Smooth muscle cell (in vitro differentiated cells): ENCODE measurements at regions not wholly inside any gene's neighbourhood (a gene's known extent, or its start where the extent isn't known, plus 50 kb on each side); places are given as distances from the start of the nearest gene placed in this dataset.
"Not testable (repeated sequence)": the region's sequence is repeated elsewhere in the genome, so short reads cannot be mapped to it uniquely, and the experiment has no call there.

ENCODE experiments used
- DNase-seq: peaks from one replicate; lab custom pipeline; 2025; ENCODE audit not compliant: unreplicated experiment; lab: John Stamatoyannopoulos, UW
- H2AFZ ChIP-seq: fragments of 200-600 bp; sonication (generic); 2 replicates; pipeline ENCODE4 v1.6.0; 2016; ENCODE audit warnings: antibody characterized with exemption, low read depth, mild to moderate bottlenecking
- H3F3A ChIP-seq: fragments of 200-600 bp; sonication (generic); 2 replicates; pipeline ENCODE4 v1.6.0; 2017; ENCODE audit warnings: antibody characterized with exemption, low read depth
- H3K27ac ChIP-seq: fragments of 200-600 bp; sonication (generic); 2 replicates; pipeline ENCODE4 v1.5.1; 2016; ENCODE audit warnings: low read depth, mild to moderate bottlenecking
- H3K27me3 ChIP-seq: fragments of 200-600 bp; sonication (generic); 2 replicates; pipeline ENCODE4 v1.6.1; 2016; ENCODE audit warnings: low read depth, mild to moderate bottlenecking
- H3K36me3 ChIP-seq: fragments of 200-600 bp; sonication (generic); 2 replicates; pipeline ENCODE4 v1.5.1; 2016; ENCODE audit warnings: low read depth
- H3K4me1 ChIP-seq: fragments of 200-600 bp; sonication (generic); 2 replicates; pipeline ENCODE4 v1.5.1; 2016; ENCODE audit warnings: low read depth
- H3K4me2 ChIP-seq: fragments of 200-600 bp; sonication (generic); 2 replicates; pipeline ENCODE4 v1.6.0; 2016; ENCODE audit warnings: mild to moderate bottlenecking
- H3K4me3 ChIP-seq: fragments of 200-600 bp; sonication (generic); 2 replicates; pipeline ENCODE4 v1.5.1; 2016; ENCODE audit warnings: mild to moderate bottlenecking
- H3K79me2 ChIP-seq: fragments of 200-600 bp; sonication (generic); 2 replicates; pipeline ENCODE4 v1.6.0; 2016; ENCODE audit warnings: low read depth, mild to moderate bottlenecking
- H3K9ac ChIP-seq: fragments of 200-600 bp; sonication (generic); 2 replicates; pipeline ENCODE4 v1.6.0; 2016; ENCODE audit warnings: low read depth
- H3K9me3 ChIP-seq: fragments of 200-600 bp; sonication (generic); replicated peaks from 2 replicates; pipeline ENCODE4 v1.5.1; 2016; ENCODE audit warnings: low read depth
- H4K20me1 ChIP-seq: fragments of 200-600 bp; sonication (generic); 2 replicates; pipeline ENCODE4 v1.6.0; 2016; ENCODE audit warnings: low read depth
- WGBS: methylation state at CpG from one replicate; pipeline ENCODE4 v1.1.7; 2016; ENCODE audit warnings: low lambda C conversion rate; 5-methylcytosine and 5-hydroxymethylcytosine counted together
- TF ChIP-seq, protein P1 (sequence below): fragments of 200-600 bp; sonication (generic); IDR thresholded peaks from 2 replicates; pipeline ENCODE4 v1.5.1; 2017; ENCODE audit warnings: borderline replicate concordance, mild to moderate bottlenecking, antibody characterized with exemption; ENCODE audit not compliant: insufficient read depth, poor library complexity, severe bottlenecking

DNA sequence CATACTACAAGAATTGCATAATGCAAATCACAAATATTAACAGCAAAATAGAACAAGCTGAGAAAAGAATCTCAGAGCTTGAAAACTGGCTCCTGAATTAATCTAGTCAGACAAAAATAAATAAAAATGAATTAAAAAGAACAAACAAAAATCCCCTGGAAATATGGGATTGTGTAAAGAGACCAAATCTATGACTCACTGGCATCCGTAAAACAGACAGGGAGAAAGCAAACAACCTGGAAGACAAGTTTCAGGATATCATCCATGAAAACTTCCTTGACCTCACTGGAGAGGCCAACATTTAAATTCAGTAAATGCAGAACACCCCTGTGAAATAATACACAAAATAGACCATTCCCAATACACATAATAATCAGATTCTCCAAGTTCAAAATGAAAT, 229.3 kb upstream of the CTNND2 start:
- WGBS = 65% methylated on average over 1 of the region's 1 CpG
- no peaks in the 10 kb centered on the region for H3K4me1 ChIP-seq
- H3K27ac ChIP-seq = no peak overlapping the region
- no peaks in the 10 kb centered on the region for H3K36me3 ChIP-seq
- no peaks in the 10 kb centered on the region for H3K27me3 ChIP-seq
- no peaks in the 10 kb centered on the region for H3F3A ChIP-seq
- H3K9me3 ChIP-seq = no peaks in the 10 kb centered on the region
- no peaks in the 10 kb centered on the region for H4K20me1 ChIP-seq
- no peak overlapping the region for H2AFZ ChIP-seq
- no peak overlapping the region for H3K9ac ChIP-seq
- H3K4me3 ChIP-seq = no peak overlapping the region
- H3K4me2 ChIP-seq = no peak overlapping the region
- DNase-seq = no peak
- TF ChIP-seq, protein P1, sequence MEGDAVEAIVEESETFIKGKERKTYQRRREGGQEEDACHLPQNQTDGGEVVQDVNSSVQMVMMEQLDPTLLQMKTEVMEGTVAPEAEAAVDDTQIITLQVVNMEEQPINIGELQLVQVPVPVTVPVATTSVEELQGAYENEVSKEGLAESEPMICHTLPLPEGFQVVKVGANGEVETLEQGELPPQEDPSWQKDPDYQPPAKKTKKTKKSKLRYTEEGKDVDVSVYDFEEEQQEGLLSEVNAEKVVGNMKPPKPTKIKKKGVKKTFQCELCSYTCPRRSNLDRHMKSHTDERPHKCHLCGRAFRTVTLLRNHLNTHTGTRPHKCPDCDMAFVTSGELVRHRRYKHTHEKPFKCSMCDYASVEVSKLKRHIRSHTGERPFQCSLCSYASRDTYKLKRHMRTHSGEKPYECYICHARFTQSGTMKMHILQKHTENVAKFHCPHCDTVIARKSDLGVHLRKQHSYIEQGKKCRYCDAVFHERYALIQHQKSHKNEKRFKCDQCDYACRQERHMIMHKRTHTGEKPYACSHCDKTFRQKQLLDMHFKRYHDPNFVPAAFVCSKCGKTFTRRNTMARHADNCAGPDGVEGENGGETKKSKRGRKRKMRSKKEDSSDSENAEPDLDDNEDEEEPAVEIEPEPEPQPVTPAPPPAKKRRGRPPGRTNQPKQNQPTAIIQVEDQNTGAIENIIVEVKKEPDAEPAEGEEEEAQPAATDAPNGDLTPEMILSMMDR = no peak
- H3K79me2 ChIP-seq = no peaks in the 10 kb centered on the region

DNA sequence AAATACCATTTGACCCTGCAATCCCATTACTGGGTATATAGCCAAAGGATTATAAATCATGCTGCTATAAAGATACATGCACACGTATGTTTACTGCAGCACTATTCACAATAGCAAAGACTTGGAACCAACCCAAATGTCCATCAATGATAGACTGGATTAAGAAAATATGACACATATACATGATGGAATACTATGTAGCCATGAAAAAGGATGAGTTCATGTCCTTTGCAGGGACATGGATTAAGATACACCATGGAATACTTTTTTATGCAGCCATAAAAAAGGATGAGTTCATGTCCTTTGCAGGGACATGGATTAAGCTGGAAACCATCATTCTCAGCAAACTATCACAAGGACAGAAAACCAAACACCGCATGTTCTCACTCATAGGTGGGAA, 226.8 kb upstream of the CTNND2 start:
- H3F3A ChIP-seq, H3K9ac ChIP-seq, H3K36me3 ChIP-seq, H3K27me3 ChIP-seq, H2AFZ ChIP-seq, DNase-seq, H3K79me2 ChIP-seq, H3K4me3 ChIP-seq, H3K9me3 ChIP-seq, H4K20me1 ChIP-seq, H3K4me1 ChIP-seq, H3K27ac ChIP-seq, H3K4me2 ChIP-seq: not testable (repeated sequence)
- WGBS = 92% methylated on average over 2 of the region's 2 CpGs

DNA sequence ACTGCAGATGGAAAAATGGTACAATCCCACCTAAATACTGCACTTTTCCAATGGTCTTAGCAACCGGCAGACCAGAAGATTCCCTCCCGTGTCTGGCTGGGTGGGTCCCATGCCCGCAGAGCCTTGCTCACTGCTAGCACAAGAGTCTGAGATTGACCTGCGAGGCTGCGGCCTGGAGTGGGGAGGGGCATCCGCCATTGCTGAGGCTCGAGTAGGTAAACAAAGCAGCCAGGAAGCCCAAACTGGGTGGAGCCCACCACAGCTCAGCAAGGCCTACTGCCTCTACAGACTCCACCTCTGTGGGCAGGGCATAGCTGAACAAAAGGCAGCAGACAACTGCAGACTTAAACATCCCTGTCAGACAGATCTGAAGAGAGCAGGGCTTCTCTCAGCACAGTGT, 221.6 kb upstream of the CTNND2 start:
- Histone ChIP-seq H3K27me3 (no peaks in the 10 kb centered on the region), H3K36me3 (no peaks in the 10 kb centered on the region), H4K20me1 (no peaks in the 10 kb centered on the region), H3K4me2 (no peak overlapping the region), H3K9ac (no peak overlapping the region), H2AFZ (no peak overlapping the region), H3F3A (no peaks in the 10 kb centered on the region), H3K9me3 (no peaks in the 10 kb centered on the region), H3K4me3 (no peak overlapping the region), H3K4me1 (no peaks in the 10 kb centered on the region), H3K27ac (no peak overlapping the region), H3K79me2 (no peaks in the 10 kb centered on the region)
- TF ChIP-seq, protein P1 = no peak
- DNase-seq = no peak
- WGBS = 92% methylated on average over 7 of the region's 7 CpGs

DNA sequence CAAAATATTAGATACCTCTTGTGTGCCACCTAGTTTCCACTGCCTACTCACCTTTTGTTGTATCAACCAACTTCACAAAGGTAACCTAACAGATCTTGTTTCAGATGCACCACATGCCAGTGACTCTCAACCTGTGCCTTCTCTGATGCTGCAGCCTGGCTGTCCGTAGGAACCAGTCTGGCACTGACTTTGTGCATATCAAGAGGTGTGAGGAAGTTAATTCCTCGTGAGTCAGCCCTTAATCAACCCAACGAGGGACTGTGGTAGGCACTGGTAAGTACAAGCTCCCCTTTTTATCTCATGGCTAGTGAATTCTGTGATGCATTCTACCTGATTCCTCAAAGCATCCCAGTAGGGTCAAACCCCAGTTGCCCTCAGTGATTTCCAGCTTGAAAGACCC, 215.4 kb upstream of the CTNND2 start:
- 63% methylated on average over 3 of the region's 3 CpGs for WGBS
- Histone ChIP-seq H2AFZ (no peak overlapping the region), H3K36me3 (no peaks in the 10 kb centered on the region), H3K9me3 (no peaks in the 10 kb centered on the region), H3K9ac (no peak overlapping the region), H3K79me2 (no peaks in the 10 kb centered on the region), H3F3A (no peaks in the 10 kb centered on the region), H3K4me1 (no peaks in the 10 kb centered on the region), H3K27me3 (no peaks in the 10 kb centered on the region), H3K27ac (no peak overlapping the region), H3K4me3 (no peak overlapping the region), H4K20me1 (no peaks in the 10 kb centered on the region), H3K4me2 (no peak overlapping the region)
- TF ChIP-seq, protein P1 = no peak
- no peak for DNase-seq
